Fibroblast of the conjunctiva (primary cell): ENCODE measurements at regions not wholly inside any gene's neighbourhood (a gene's known extent, or its start where the extent isn't known, plus 50 kb on each side); places are given as distances from the start of the nearest gene placed in this dataset.
"Not testable (repeated sequence)": the region's sequence is repeated elsewhere in the genome, so short reads cannot be mapped to it uniquely, and the experiment has no call there.

ENCODE experiments used
- DNase-seq: peaks from one replicate; pipeline ENCODE4 v3.0.0-alpha.2; 2010; ENCODE audit warnings: low read depth

- DNase-seq = no peak
These were observed 792.7 kb downstream of the MAT2B start for GRCh38 chr5:164298165-164298564.

- DNase-seq = no peak
These were observed 794.9 kb downstream of the MAT2B start for GRCh38 chr5:164300295-164300694.

- DNase-seq = no peak
These were observed 795.7 kb downstream of the MAT2B start for GRCh38 chr5:164301136-164301535.

- no peak for DNase-seq
These were observed 796.3 kb downstream of the MAT2B start for GRCh38 chr5:164301708-164302107.

- DNase-seq = no peak
These were observed 797.3 kb downstream of the MAT2B start for GRCh38 chr5:164302533-164303235.

- DNase-seq = no peak
These were observed 798.3 kb downstream of the MAT2B start for GRCh38 chr5:164303646-164304215.

GRCh38 chr5:164306662-164307061 lies 801.2 kb downstream of the MAT2B start:
- no peak for DNase-seq

GRCh38 chr5:164312801-164313200 lies 807.4 kb downstream of the MAT2B start:
- DNase-seq = no peak

GRCh38 chr5:164317676-164318075 lies 812.3 kb downstream of the MAT2B start:
- no peak for DNase-seq

GRCh38 chr5:164319161-164319560 lies 813.7 kb downstream of the MAT2B start:
- DNase-seq = no peak

GRCh38 chr5:164324239-164324638 lies 818.8 kb downstream of the MAT2B start:
- DNase-seq = no peak

GRCh38 chr5:164326219-164326618 lies 820.8 kb downstream of the MAT2B start:
- no peak for DNase-seq

- DNase-seq = not testable (repeated sequence)
These were observed 821.7 kb downstream of the MAT2B start for GRCh38 chr5:164327166-164327565.

GRCh38 chr5:164332349-164333196 lies 827.2 kb downstream of the MAT2B start:
- DNase-seq = no peak

GRCh38 chr5:164335837-164336236 lies 830.4 kb downstream of the MAT2B start:
- peak; percentile 33 for DNase-seq

GRCh38 chr5:164336276-164336675 lies 830.9 kb downstream of the MAT2B start:
- DNase-seq = no peak

GRCh38 chr5:164336906-164337305 lies 831.5 kb downstream of the MAT2B start:
- DNase-seq = peak; percentile 69

- DNase-seq = no peak
These were observed 835.7 kb downstream of the MAT2B start for GRCh38 chr5:164341056-164341619.

- peak; percentile 13 for DNase-seq
These were observed 839.9 kb downstream of the MAT2B start for GRCh38 chr5:164345173-164345849.

- no peak for DNase-seq
These were observed 840.4 kb downstream of the MAT2B start for GRCh38 chr5:164345853-164346252.

- DNase-seq = no peak
These were observed 841.6 kb downstream of the MAT2B start for GRCh38 chr5:164346785-164347630.
